ENCODE measurements at regions not wholly inside any gene's neighbourhood (a gene's known extent, or its start where the extent isn't known, plus 50 kb on each side); places are given as distances from the start of the nearest gene placed in this dataset.
"Not testable (repeated sequence)": the region's sequence is repeated elsewhere in the genome, so short reads cannot be mapped to it uniquely, and the experiment has no call there.

DNA sequence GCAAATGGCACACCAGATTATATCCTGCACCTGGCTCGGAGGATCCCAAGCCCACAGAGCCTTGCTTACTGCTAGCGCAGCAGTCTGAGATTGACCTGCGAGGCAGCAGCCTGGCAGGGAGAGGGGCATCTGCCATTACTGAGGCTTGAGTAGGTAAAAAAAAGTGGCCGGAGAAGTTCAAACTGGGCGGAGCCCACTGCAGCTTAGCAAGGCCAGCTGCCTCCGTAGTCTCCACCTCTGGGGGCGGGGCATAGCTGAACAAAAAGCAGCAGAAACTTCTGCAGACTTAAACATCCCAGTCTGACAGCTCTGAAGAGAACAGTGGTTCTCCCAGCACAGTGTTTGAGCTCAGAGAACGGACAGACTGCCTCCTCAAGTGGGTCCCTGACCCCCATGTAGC lies 85.4 kb upstream of the TMEM170B start:
- H3K4me1 ChIP-seq (ENCODE audit: insufficient read depth, low read length); H3K9me3 ChIP-seq (ENCODE audit: insufficient read depth, low read depth, low read length): not testable (repeated sequence)
- 95% methylated on average over 8 of the region's 8 CpGs for WGBS

DNA sequence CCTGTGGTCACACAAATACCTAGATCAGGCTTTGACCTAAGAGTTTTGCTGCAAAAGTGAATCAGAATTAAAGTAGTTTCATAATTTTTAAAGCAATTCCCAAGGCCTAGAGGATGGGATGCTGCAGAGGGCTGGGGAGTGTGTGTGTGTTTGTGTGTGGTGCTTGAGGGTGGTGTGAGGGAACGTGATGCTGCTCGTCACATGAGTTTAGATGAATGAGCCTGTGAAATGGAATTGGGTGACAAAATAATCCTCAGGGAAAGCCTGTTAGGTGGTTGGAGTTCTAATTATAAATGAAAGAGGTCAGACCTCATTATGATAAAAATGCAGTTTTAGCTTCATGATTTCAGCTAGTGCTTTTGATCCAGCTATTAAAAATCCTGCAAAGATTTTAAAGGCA lies 87.5 kb upstream of the TMEM170B start:
- H3K27ac ChIP-seq (ENCODE audit: low read depth, low read length) = no peak overlapping the region
- peaks cover 5% of the 10 kb centered on the region; the same call in 1 of the 2 replicates for H3K4me1 ChIP-seq (ENCODE audit: insufficient read depth, low read length)
- H3K9me3 ChIP-seq (ENCODE audit: insufficient read depth, low read depth, low read length) = no peaks in the 10 kb centered on the region
- H3K36me3 ChIP-seq (ENCODE audit: insufficient read depth, low read length) = no peaks in the 10 kb centered on the region
- H3K4me3 ChIP-seq (ENCODE audit: low read length) = no peak overlapping the region
- 37% methylated on average over 2 of the region's 2 CpGs for WGBS
- no peaks in the 10 kb centered on the region for H3K27me3 ChIP-seq (ENCODE audit: insufficient read depth, low read length)
- H3K9ac ChIP-seq (ENCODE audit: low read depth, low read length) = no peak overlapping the region

More for the DNA sequence above, 85.4 kb upstream of the TMEM170B start:
- not testable (repeated sequence) for H3K27me3 ChIP-seq (ENCODE audit: insufficient read depth, low read length); H3K36me3 ChIP-seq (ENCODE audit: insufficient read depth, low read length); H3K4me3 ChIP-seq (ENCODE audit: low read length); H3K27ac ChIP-seq (ENCODE audit: low read depth, low read length); H3K9ac ChIP-seq (ENCODE audit: low read depth, low read length)

DNA sequence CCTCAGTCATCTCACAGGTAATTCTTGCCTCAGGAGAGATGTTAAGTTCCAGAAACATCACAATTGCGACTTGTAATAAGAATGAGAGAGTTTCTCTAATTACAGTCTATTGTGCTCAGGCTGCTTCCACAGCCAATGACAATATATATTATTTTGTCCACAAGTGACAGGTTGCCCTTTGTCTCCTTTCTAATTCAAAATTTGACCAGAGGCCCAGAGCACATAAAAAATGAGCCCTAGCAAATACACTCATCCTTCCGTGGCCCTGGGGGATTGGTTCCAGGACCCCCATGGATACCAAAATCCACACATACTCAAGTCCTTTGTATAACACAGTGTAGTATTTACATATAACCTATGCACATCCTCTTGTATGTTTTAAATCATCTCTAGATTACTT lies 88.1 kb upstream of the TMEM170B start:
- no peak overlapping the region for H3K27ac ChIP-seq (ENCODE audit: low read depth, low read length)
- no peak overlapping the region for H3K4me3 ChIP-seq (ENCODE audit: low read length)
- WGBS = 61% methylated on average over 1 of the region's 2 CpGs
- H3K4me1 ChIP-seq (ENCODE audit: insufficient read depth, low read length) = peaks cover 5% of the 10 kb centered on the region; the same call in 1 of the 2 replicates
- no peaks in the 10 kb centered on the region for H3K27me3 ChIP-seq (ENCODE audit: insufficient read depth, low read length)
- H3K9me3 ChIP-seq (ENCODE audit: insufficient read depth, low read depth, low read length) = no peaks in the 10 kb centered on the region
- H3K9ac ChIP-seq (ENCODE audit: low read depth, low read length) = no peak overlapping the region
- H3K36me3 ChIP-seq (ENCODE audit: insufficient read depth, low read length) = no peaks in the 10 kb centered on the region

DNA sequence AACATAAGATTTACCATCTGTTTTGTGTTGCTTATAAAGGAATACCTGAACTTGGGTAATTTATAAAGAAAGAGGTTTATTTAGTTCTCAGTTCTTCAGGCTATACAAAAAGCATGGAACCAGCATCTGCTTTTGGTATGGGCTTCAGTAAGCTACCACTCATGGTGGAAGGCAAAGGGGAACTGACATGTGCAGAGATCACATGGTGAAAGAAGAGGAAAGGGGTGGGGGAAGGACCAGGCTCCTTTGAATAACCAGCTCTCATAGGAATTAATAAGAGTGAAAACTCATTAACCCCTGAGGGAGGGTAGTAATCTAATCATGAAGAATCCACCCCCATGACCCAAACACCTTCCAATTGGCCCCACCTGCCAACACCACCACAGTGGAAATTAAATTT lies 89.5 kb upstream of the TMEM170B start:
- no peak overlapping the region for H3K9ac ChIP-seq (ENCODE audit: low read depth, low read length)
- no peaks in the 10 kb centered on the region for H3K27me3 ChIP-seq (ENCODE audit: insufficient read depth, low read length)
- H3K4me1 ChIP-seq (ENCODE audit: insufficient read depth, low read length) = peaks cover 5% of the 10 kb centered on the region; the same call in 1 of the 2 replicates
- H3K36me3 ChIP-seq (ENCODE audit: insufficient read depth, low read length) = no peaks in the 10 kb centered on the region
- H3K9me3 ChIP-seq (ENCODE audit: insufficient read depth, low read depth, low read length) = no peaks in the 10 kb centered on the region
- no peak overlapping the region for H3K4me3 ChIP-seq (ENCODE audit: low read length)
- no peak overlapping the region for H3K27ac ChIP-seq (ENCODE audit: low read depth, low read length)

DNA sequence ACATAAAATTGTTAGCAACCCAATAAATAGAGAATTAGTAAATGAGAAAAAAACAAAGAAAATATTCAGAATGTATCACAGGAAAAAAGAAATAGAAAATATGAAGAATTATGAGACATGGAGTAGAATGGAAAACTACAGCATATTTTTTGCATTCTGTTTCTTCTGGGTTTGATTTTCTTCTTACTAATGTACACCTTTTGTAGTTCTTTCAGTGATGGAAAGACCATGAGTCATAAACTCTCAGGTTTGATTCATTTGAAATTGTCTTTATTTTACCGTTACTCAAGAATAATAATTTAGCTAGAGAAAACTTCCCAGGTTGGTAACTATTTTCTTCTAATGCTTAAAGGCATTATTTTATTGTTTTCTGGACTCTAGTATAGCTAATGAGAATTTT lies 90.3 kb upstream of the TMEM170B start:
- Histone ChIP-seq H3K27me3 (ENCODE audit: insufficient read depth, low read length) (no peaks in the 10 kb centered on the region), H3K4me3 (ENCODE audit: low read length) (no peak overlapping the region), H3K9ac (ENCODE audit: low read depth, low read length) (no peak overlapping the region), H3K4me1 (ENCODE audit: insufficient read depth, low read length) (peaks cover 5% of the 10 kb centered on the region; the same call in 1 of the 2 replicates), H3K9me3 (ENCODE audit: insufficient read depth, low read depth, low read length) (no peaks in the 10 kb centered on the region), H3K27ac (ENCODE audit: low read depth, low read length) (no peak overlapping the region), H3K36me3 (ENCODE audit: insufficient read depth, low read length) (no peaks in the 10 kb centered on the region)
- WGBS = no CpG with 5 or more reads among the region's 1 CpG

DNA sequence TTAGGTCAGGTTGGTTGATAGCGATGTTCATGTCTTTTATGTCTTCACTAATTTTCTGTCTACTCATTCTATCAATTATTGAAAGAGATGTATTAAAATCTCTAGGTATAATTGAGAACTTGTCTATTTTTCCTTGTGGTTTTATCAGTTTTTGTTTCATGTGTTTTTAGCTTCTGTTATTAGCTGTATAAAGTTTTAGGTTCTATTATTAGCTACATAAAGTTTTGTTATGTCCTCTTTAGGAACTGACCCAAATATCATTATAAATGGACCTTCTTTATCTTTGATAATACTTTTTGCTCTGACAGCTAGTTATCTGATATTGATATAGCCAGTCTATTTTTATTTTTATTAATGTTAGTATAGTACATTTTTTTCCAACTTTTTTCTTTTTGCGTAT lies 92.4 kb upstream of the TMEM170B start:
- WGBS = no CpG with 5 or more reads among the region's 2 CpGs
- Histone ChIP-seq H3K27me3 (ENCODE audit: insufficient read depth, low read length) (no peaks in the 10 kb centered on the region), H3K36me3 (ENCODE audit: insufficient read depth, low read length) (no peaks in the 10 kb centered on the region), H3K4me3 (ENCODE audit: low read length) (no peak overlapping the region), H3K9ac (ENCODE audit: low read depth, low read length) (no peak overlapping the region), H3K27ac (ENCODE audit: low read depth, low read length) (no peak overlapping the region), H3K4me1 (ENCODE audit: insufficient read depth, low read length) (peaks cover 5% of the 10 kb centered on the region; the same call in 1 of the 2 replicates), H3K9me3 (ENCODE audit: insufficient read depth, low read depth, low read length) (no peaks in the 10 kb centered on the region)

DNA sequence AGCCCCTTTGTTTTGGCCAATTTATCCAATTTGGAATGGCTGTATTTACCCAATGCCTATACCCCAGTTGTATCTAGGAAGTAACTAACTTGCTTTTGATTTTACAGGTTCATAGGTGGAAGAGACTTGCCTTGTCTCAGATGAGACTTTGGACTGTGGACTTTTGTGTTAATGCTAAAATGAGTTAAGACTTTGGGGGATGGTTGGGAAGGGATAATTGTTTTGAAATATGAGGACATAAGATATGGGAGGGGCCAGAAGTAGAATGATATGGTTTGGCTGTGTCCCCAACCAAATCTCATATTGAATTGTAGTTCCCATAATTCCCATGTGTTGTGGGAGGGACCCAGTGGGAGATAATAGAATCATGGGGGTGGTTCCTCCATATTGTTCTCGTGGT lies 94.4 kb upstream of the TMEM170B start:
- H3K4me1 ChIP-seq (ENCODE audit: insufficient read depth, low read length); H3K27me3 ChIP-seq (ENCODE audit: insufficient read depth, low read length); H3K4me3 ChIP-seq (ENCODE audit: low read length); H3K36me3 ChIP-seq (ENCODE audit: insufficient read depth, low read length); H3K27ac ChIP-seq (ENCODE audit: low read depth, low read length); H3K9ac ChIP-seq (ENCODE audit: low read depth, low read length); H3K9me3 ChIP-seq (ENCODE audit: insufficient read depth, low read depth, low read length): not testable (repeated sequence)
- WGBS = 94% methylated on average over 1 of the region's 1 CpG

DNA sequence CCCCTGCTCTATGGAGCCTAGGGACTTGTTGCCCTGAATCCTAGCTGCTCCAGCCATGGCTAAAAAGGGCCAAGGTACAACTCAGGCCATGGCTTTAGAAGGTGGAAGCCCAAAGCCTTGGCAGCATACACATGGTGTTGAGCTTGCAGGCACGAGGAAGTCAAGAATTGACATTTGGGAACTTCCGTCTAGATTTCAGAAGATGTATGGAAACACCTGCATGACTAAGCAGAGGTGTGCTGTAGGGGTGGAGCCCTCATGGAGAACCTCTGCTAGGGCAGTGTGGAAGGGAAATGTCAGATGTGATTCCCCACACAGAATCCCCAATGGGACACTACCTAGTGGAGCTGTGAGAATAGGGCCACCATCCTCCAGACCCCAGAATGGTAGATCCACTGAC lies 95.1 kb upstream of the TMEM170B start:
- WGBS = 94% methylated on average over 2 of the region's 2 CpGs
- Histone ChIP-seq H3K36me3 (ENCODE audit: insufficient read depth, low read length) (no peaks in the 10 kb centered on the region), H3K27ac (ENCODE audit: low read depth, low read length) (no peak overlapping the region), H3K27me3 (ENCODE audit: insufficient read depth, low read length) (no peaks in the 10 kb centered on the region), H3K4me3 (ENCODE audit: low read length) (no peak overlapping the region), H3K9me3 (ENCODE audit: insufficient read depth, low read depth, low read length) (no peaks in the 10 kb centered on the region), H3K4me1 (ENCODE audit: insufficient read depth, low read length) (no peaks in the 10 kb centered on the region), H3K9ac (ENCODE audit: low read depth, low read length) (no peak overlapping the region)

DNA sequence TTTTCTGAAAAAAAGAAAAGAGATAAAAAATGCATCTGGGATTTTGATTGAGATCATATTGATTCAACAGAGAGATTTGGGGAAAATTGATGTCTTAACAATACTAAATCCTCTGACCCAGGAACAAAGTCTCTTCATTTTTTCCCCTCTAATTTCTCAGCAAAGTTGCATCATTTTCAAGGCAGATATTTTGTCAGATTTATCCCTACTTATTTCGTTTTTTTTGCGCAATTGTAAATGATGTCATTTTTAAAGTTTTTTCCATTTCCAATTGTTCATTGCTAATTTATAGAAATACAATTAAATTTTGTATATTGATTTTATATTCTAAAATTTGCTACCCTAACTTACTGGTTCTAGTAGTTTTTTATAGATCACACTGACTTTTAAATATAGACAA lies 97.7 kb upstream of the TMEM170B start:
- WGBS = 100% methylated on average over 1 of the region's 2 CpGs
- Histone ChIP-seq H3K36me3 (ENCODE audit: insufficient read depth, low read length) (no peaks in the 10 kb centered on the region), H3K9ac (ENCODE audit: low read depth, low read length) (no peak overlapping the region), H3K27me3 (ENCODE audit: insufficient read depth, low read length) (no peaks in the 10 kb centered on the region), H3K27ac (ENCODE audit: low read depth, low read length) (no peak overlapping the region), H3K9me3 (ENCODE audit: insufficient read depth, low read depth, low read length) (no peaks in the 10 kb centered on the region), H3K4me1 (ENCODE audit: insufficient read depth, low read length) (no peaks in the 10 kb centered on the region), H3K4me3 (ENCODE audit: low read length) (no peak overlapping the region)

DNA sequence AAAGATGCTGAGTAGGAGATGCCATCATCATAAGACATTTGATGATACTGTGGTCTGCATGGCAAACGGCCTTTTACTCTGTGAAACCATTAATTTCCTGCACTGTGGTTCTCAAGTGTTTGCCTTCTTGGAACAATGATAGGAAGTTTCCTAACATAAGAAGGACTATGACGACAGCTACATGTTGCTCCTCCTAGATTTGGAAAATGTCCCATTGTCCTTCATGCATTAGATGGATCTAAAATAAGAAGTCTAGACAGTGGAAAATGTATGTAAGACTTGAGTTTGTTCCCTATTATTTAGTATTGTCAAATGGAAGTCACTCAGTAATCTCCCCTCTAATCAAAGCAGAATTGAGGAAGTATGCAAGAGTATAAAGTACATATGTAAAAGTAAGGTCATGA lies 98.5 kb upstream of the TMEM170B start:
- no peak overlapping the region for H3K9ac ChIP-seq (ENCODE audit: low read depth, low read length)
- H3K4me3 ChIP-seq (ENCODE audit: low read length) = no peak overlapping the region
- H3K4me1 ChIP-seq (ENCODE audit: insufficient read depth, low read length) = no peaks in the 10 kb centered on the region
- WGBS = 88% methylated on average over 2 of the region's 2 CpGs
- no peaks in the 10 kb centered on the region for H3K36me3 ChIP-seq (ENCODE audit: insufficient read depth, low read length)
- no peaks in the 10 kb centered on the region for H3K9me3 ChIP-seq (ENCODE audit: insufficient read depth, low read depth, low read length)
- no peak overlapping the region for H3K27ac ChIP-seq (ENCODE audit: low read depth, low read length)
- no peaks in the 10 kb centered on the region for H3K27me3 ChIP-seq (ENCODE audit: insufficient read depth, low read length)

DNA sequence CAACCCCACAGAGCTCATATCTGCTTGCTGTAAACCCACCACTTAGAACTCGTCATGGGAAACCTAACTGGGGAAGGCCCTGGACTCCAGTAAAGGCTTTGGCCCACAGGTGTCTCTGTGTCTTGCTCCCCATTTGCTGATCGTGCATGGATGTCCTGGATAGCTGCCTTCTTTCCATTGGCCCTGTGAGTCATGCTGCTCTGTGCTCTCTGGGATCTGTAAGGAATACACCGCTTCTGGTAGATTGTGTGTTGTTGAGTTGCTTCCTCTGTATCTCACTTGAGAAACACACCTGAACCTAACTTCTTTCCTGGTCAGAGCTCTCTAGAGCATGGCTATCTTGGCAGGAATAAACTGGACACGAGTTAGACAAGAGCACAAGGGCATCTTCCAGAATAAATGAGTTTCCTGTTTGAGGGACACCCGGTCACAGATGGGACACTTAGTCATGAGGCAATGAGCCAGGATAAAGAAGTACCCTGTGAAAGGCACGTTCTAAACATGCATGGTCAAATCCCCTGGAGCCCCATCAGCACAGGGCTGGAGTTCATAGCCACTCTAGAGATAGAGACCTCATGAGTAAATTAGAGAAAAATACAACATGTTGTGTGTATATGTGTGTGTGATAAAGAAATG lies 99.6 kb upstream of the TMEM170B start:
- WGBS = 90% methylated on average over 6 of the region's 6 CpGs
- no peaks in the 10 kb centered on the region for H3K36me3 ChIP-seq (ENCODE audit: insufficient read depth, low read length)
- H3K9me3 ChIP-seq (ENCODE audit: insufficient read depth, low read depth, low read length) = no peaks in the 10 kb centered on the region
- no peak overlapping the region for H3K27ac ChIP-seq (ENCODE audit: low read depth, low read length)
- H3K4me3 ChIP-seq (ENCODE audit: low read length) = no peak overlapping the region
- H3K4me1 ChIP-seq (ENCODE audit: insufficient read depth, low read length) = no peaks in the 10 kb centered on the region; the same call in 1 of the 2 replicates
- no peak overlapping the region for H3K9ac ChIP-seq (ENCODE audit: low read depth, low read length)
- no peaks in the 10 kb centered on the region for H3K27me3 ChIP-seq (ENCODE audit: insufficient read depth, low read length)

DNA sequence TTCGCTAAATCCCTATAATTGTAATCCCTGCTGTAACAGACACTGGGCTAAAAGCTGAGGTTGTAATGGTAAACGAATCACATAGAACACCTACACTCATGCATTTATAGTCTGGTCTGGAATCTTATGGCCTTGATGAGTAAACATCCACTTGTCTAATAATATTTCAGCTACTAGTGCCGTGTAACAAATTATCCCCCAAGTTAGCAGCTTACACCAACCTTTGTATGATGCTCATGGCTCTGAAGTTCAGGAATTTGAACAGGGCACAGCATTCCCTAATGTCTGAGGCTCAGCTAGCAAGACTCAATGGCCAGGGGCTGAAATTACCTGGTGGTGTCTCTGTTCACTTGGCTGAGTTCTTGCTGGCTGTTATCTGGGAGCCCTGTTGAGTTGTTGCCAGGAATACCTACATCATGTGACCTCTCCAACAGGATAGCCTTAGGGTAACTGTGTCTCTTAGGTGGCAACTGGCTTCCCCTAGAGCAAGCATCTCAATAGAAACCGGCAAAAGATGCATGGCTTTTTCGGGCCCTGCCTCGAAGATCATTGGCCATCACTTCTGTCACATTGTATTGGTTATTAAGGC lies 100.9 kb upstream of the TMEM170B start:
- no peaks in the 10 kb centered on the region for H3K36me3 ChIP-seq (ENCODE audit: insufficient read depth, low read length)
- H3K9ac ChIP-seq (ENCODE audit: low read depth, low read length) = no peak overlapping the region
- no peaks in the 10 kb centered on the region; the same call in 1 of the 2 replicates for H3K4me1 ChIP-seq (ENCODE audit: insufficient read depth, low read length)
- H3K27me3 ChIP-seq (ENCODE audit: insufficient read depth, low read length) = no peaks in the 10 kb centered on the region
- WGBS = 88% methylated on average over 5 of the region's 6 CpGs
- H3K9me3 ChIP-seq (ENCODE audit: insufficient read depth, low read depth, low read length) = no peaks in the 10 kb centered on the region
- H3K27ac ChIP-seq (ENCODE audit: low read depth, low read length) = no peak overlapping the region
- no peak overlapping the region for H3K4me3 ChIP-seq (ENCODE audit: low read length)
